K562 (cell line): ENCODE measurements at regions not wholly inside any gene's neighbourhood (a gene's known extent, or its start where the extent isn't known, plus 50 kb on each side); places are given as distances from the start of the nearest gene placed in this dataset.

ENCODE experiments used
- CLOCK ChIP-seq: fragments of 250-450 bp; sonication (Bioruptor Pico); IDR thresholded peaks from 2 replicates; pipeline ENCODE4 v1.4.0; 2020; ENCODE audit warnings: mild to moderate bottlenecking, moderate library complexity, borderline replicate concordance
- DMBX1 ChIP-seq: fragments of 250-450 bp; sonication (Bioruptor Pico); IDR thresholded peaks from 2 replicates; pipeline ENCODE4 v1.8.0; 2022; ENCODE audit warnings: inconsistent platforms, mild to moderate bottlenecking, moderate library complexity, borderline replicate concordance
- EP300 ChIP-seq: IDR thresholded peaks from 2 replicates; pipeline ENCODE4 v1.6.1; 2012; ENCODE audit warnings: low read length, improper control_type of control experiment
- GABPB1 ChIP-seq: sonication (generic); formaldehyde crosslinking; IDR thresholded peaks from 2 replicates; pipeline ENCODE4 v1.8.0; 2022; ENCODE audit warnings: mild to moderate bottlenecking, missing genetic modification reagents
- GTF2F1 ChIP-seq: IDR thresholded peaks from 2 replicates; pipeline ENCODE4 v1.6.1; 2011; ENCODE audit warnings: low read depth, low read length, improper control_type of control experiment
- HINFP ChIP-seq: fragments of 450-650 bp; conservative IDR thresholded peaks from 2 replicates; pipeline ENCODE4 v1.6.1; 2016; ENCODE audit warnings: missing genetic modification characterization, low read depth, mild to moderate bottlenecking, control low read depth, missing compliant biosample characterization
- HIVEP1 ChIP-seq: fragments of 250-450 bp; sonication (Bioruptor Pico); IDR thresholded peaks from 2 replicates; pipeline ENCODE4 v1.4.0; 2020; ENCODE audit warnings: mild to moderate bottlenecking
- HNRNPUL1 ChIP-seq: fragments of 200-400 bp; formaldehyde crosslinking; IDR thresholded peaks from 2 replicates; pipeline ENCODE4 v1.6.1; 2017; ENCODE audit warnings: low read length
- KAT2B ChIP-seq: IDR thresholded peaks from one replicate; pipeline ENCODE4 v1.6.1; 2012; ENCODE audit warnings: low read depth, mild to moderate bottlenecking, control low read depth, inconsistent platforms, low read length, moderate library complexity
- L3MBTL2 ChIP-seq: fragments of 450-650 bp; IDR thresholded peaks from 2 replicates; pipeline ENCODE4 v1.6.1; 2016; ENCODE audit warnings: mild to moderate bottlenecking, moderate library complexity
- MIER1 ChIP-seq: fragments of 450-650 bp; IDR thresholded peaks from 2 replicates; pipeline ENCODE4 v1.6.1; 2016; ENCODE audit warnings: antibody characterized with exemption, mild to moderate bottlenecking, low read depth
- NCOA6 ChIP-seq: fragments of 450-650 bp; IDR thresholded peaks from 2 replicates; pipeline ENCODE4 v1.6.1; 2017; ENCODE audit warnings: mild to moderate bottlenecking
- NFIC ChIP-seq: fragments of 450-650 bp; IDR thresholded peaks from 2 replicates; pipeline ENCODE4 v1.6.1; 2017; ENCODE audit warnings: mild to moderate bottlenecking, inconsistent platforms
- NR2F6 ChIP-seq: fragments of 450-650 bp; formaldehyde crosslinking; IDR thresholded peaks from 2 replicates; pipeline ENCODE4 v1.4.0; 2020; ENCODE audit warnings: mild to moderate bottlenecking
- PHB2 ChIP-seq: fragments of 450-650 bp; IDR thresholded peaks from 2 replicates; pipeline ENCODE4 v1.6.1; 2017; ENCODE audit warnings: low read depth
- PHF8 ChIP-seq: fragments of 200-600 bp; sonication (generic); IDR thresholded peaks from 2 replicates; pipeline ENCODE4 v1.6.1; 2012; ENCODE audit warnings: mixed run types, mild to moderate bottlenecking, inconsistent platforms, low read length, moderate library complexity, borderline replicate concordance
- POLR2AphosphoS5 ChIP-seq: IDR thresholded peaks from 2 replicates; pipeline ENCODE4 v1.6.1; 2011; ENCODE audit warnings: mild to moderate bottlenecking, low read depth, low read length, moderate library complexity; ENCODE audit not compliant: control insufficient read depth, insufficient read depth
- PTTG1 ChIP-seq: fragments of 450-650 bp; IDR thresholded peaks from 2 replicates; pipeline ENCODE4 v1.6.1; 2016; ENCODE audit warnings: low read depth, mild to moderate bottlenecking, missing genetic modification characterization, missing compliant biosample characterization
- RBBP5 ChIP-seq: fragments of 200-600 bp; sonication (generic); IDR thresholded peaks from 2 replicates; pipeline ENCODE4 v1.6.1; 2012; ENCODE audit warnings: borderline replicate concordance, mild to moderate bottlenecking, low read length, control low read depth, inconsistent platforms; ENCODE audit not compliant: insufficient read depth, poor library complexity, severe bottlenecking
- SMARCA4 ChIP-seq: fragments of 450-650 bp; IDR thresholded peaks from 2 replicates; pipeline ENCODE4 v1.6.1; 2016
- SMARCE1 ChIP-seq: fragments of 450-650 bp; IDR thresholded peaks from 2 replicates; pipeline ENCODE4 v1.7.1; 2016; ENCODE audit warnings: mild to moderate bottlenecking
- SNRNP70 ChIP-seq: fragments of 200-400 bp; formaldehyde crosslinking; optimal IDR thresholded peaks from 2 replicates; pipeline ENCODE3; 2017; ENCODE audit warnings: low read depth, low read length
- TCFL5 ChIP-seq: fragments of 250-450 bp; sonication (Bioruptor Pico); conservative IDR thresholded peaks from 2 replicates; pipeline ENCODE4 v1.6.1; 2021; ENCODE audit warnings: mild to moderate bottlenecking, moderate library complexity, matching md5 sums
- ZNF408 ChIP-seq: fragments of 250-450 bp; sonication (Bioruptor Pico); IDR thresholded peaks from 2 replicates; pipeline ENCODE4 v1.4.0; 2020; ENCODE audit warnings: low read depth, mild to moderate bottlenecking, moderate library complexity
- ZNF589 ChIP-seq: fragments of 200-800 bp; sonication (Bioruptor generic); IDR thresholded peaks from 2 replicates; pipeline ENCODE4 v1.6.1; 2016; ENCODE audit warnings: low read depth, missing genetic modification characterization, missing compliant biosample characterization
- ZNF707 ChIP-seq: fragments of 250-450 bp; sonication (Bioruptor Pico); conservative IDR thresholded peaks from 2 replicates; pipeline ENCODE4 v1.8.0; 2022; ENCODE audit warnings: inconsistent platforms, mild to moderate bottlenecking, moderate library complexity

DNA sequence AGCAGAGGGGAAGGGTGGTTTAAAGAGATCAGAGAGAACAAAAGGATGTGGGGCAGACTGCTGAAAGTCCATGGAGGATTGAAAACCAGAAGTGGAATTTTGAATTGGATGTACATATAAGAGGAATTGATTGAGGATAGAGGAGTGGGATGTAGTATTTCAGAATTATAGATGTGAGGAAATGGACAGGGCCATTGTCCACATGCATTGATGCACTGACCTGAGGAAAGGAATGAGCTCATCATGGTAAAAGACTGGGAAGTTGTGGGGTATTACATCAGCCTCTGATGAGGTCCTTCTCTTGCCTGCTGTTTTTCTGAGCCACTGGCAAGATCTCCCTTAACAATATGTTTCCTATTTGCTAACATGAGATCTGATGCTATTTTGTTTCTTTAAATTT, 365.7 kb upstream of the FANCL start (continued):
- TF ChIP-seq NCOA6 (no peak), NR2F6 (CRISPR knock-in tag) (no peak), ZNF589 (0 out of 2 replicates have a peak, but pooled peaks have one; percentile 50), SMARCE1 (0 out of 2 replicates have a peak, but pooled peaks have one; percentile 17), NFIC (no peak), GTF2F1 (no peak), PHF8 (no peak), RBBP5 (no peak), PTTG1 (tag) (0 out of 2 replicates have a peak, but pooled peaks have one; percentile 26), SMARCA4 (no peak), POLR2AphosphoS5 (no peak), HINFP (tag) (peak; percentile 50), PHB2 (no peak), SNRNP70 (no peak), GABPB1 (no peak), DMBX1 (CRISPR knock-in tag) (peak; percentile 89; the same call in 1 of the 2 replicates), KAT2B (no peak), EP300 (peak; percentile 38; the same call in 1 of the 2 replicates), HIVEP1 (CRISPR knock-in tag) (no peak), HNRNPUL1 (no peak), ZNF408 (CRISPR knock-in tag) (no peak), ZNF707 (CRISPR knock-in tag) (no peak), MIER1 (no peak), TCFL5 (no peak), CLOCK (CRISPR knock-in tag) (no peak), L3MBTL2 (peak; percentile 55; the same call in 1 of the 2 replicates)
